K562 (cell line): ENCODE measurements at regions not wholly inside any gene's neighbourhood (a gene's known extent, or its start where the extent isn't known, plus 50 kb on each side); places are given as distances from the start of the nearest gene placed in this dataset.

Experiments used
- ATAC-seq: fragments of 200-7000 bp; cut with Tn5 transposase; 3 replicates; pipeline ENCODE4 v1.9.1; 2020; ENCODE audit warnings: moderate library complexity
- BruUV-seq: library from RNA; stranded (reverse); fragments of 400-500 nt; replicated peaks from 2 replicates; lab custom pipeline; 2021; lab: Mats Ljungman, UMichigan
- CTCF ChIA-PET: fragments of 300-600 bp; formaldehyde crosslinking; extraction: SDS; loops from one replicate; lab custom pipeline; 2021; ENCODE audit warnings: low intra/inter-chr PET ratio; lab: Yijun Ruan, JAX
- POLR2A ChIA-PET: fragments of 300-600, 350-650 bp; sonication (Branson Sonifier 250); formaldehyde crosslinking; extraction: SDS; loops from one replicate; lab custom pipeline; 2021; ENCODE audit warnings: antibody characterized with exemption, inconsistent platforms; lab: Yijun Ruan, JAX
- DNase-seq, 4 experiments: peaks; one replicate each; pipeline versions ENCODE4 v3.0.0 to v3.0.0-alpha.2; 2011 to 2018; ENCODE audit warnings: low spot score in 3 of 4, mixed read lengths in 3 of 4; ENCODE audit errors: extremely low read depth in 1 of 4
- FAIRE-seq: peaks from 2 replicates; lab custom pipeline; 2011; peaks lifted over from hg19 to GRCh38; lab: Jason Lieb, UNC
- H2AFZ ChIP-seq: 2 replicates; pipeline ENCODE4 v1.6.0; 2011; ENCODE audit warnings: low read depth, low read length, control low read depth, inconsistent platforms
- H3K27ac ChIP-seq: fragments of 200-600 bp; 3 replicates; pipeline ENCODE4 v1.8.0; 2011; ENCODE audit warnings: low read depth, mild to moderate bottlenecking, control low read depth, inconsistent platforms, low read length, moderate library complexity, mixed read lengths; ENCODE audit errors: extremely low read depth
- H3K27me3 ChIP-seq, 2 experiments: fragments of 300-600 bp in 1 of 2; 2 replicates in 1 of 2; 3 replicates in 1 of 2; pipeline versions ENCODE4 v1.6.0 to v1.8.0; 2011; ENCODE audit warnings: inconsistent platforms in 2 of 2, low read length in 2 of 2, mild to moderate bottlenecking in 1 of 2, mixed read lengths in 1 of 2, moderate library complexity in 1 of 2; ENCODE audit not compliant: control insufficient read depth in 2 of 2, insufficient read depth in 2 of 2
- H3K36me3 ChIP-seq: fragments of 300-600 bp; 3 replicates; pipeline ENCODE4 v1.8.0; 2011; ENCODE audit warnings: mild to moderate bottlenecking, low read length, inconsistent platforms; ENCODE audit not compliant: control insufficient read depth, insufficient read depth
- H3K4me1 ChIP-seq, 2 experiments: fragments of 200-600 bp in 1 of 2; replicated peaks in 1 of 2; 2 replicates in 1 of 2; 3 replicates in 1 of 2; pipeline versions ENCODE4 v1.5.1 to v1.8.0; 2011; ENCODE audit warnings: inconsistent platforms in 2 of 2, low read length in 2 of 2, mild to moderate bottlenecking in 1 of 2, mixed read lengths in 1 of 2, moderate library complexity in 1 of 2; ENCODE audit not compliant: control insufficient read depth in 2 of 2, insufficient read depth in 2 of 2
- H3K4me2 ChIP-seq: 2 replicates; pipeline ENCODE4 v1.6.1; 2011; ENCODE audit warnings: low read length, control low read depth, inconsistent platforms, mixed read lengths; ENCODE audit not compliant: insufficient read depth
- H3K4me3 ChIP-seq: fragments of 200-600 bp; sonication (generic), shearing (Covaris generic); 2 replicates; pipeline ENCODE4 v1.5.1; 2016; ENCODE audit warnings: control low read depth, inconsistent platforms
- H3K79me2 ChIP-seq: fragments of 200-600 bp; 3 replicates; pipeline ENCODE4 v1.8.0; 2011; ENCODE audit warnings: low read length, inconsistent platforms; ENCODE audit not compliant: control insufficient read depth, insufficient read depth
- H3K9ac ChIP-seq, 2 experiments: 2 replicates each; pipeline versions ENCODE4 v1.6.0 to v1.6.1; 2011; ENCODE audit warnings: low read depth in 2 of 2, low read length in 2 of 2, control low read depth in 1 of 2, inconsistent platforms in 1 of 2, mild to moderate bottlenecking in 1 of 2, mixed read lengths in 1 of 2; ENCODE audit not compliant: insufficient read depth in 1 of 2
- H3K9me1 ChIP-seq: one replicate; pipeline ENCODE4 v1.6.0; 2011; ENCODE audit warnings: inconsistent platforms, mild to moderate bottlenecking, low read length, moderate library complexity; ENCODE audit not compliant: control insufficient read depth, insufficient read depth
- H3K9me3 ChIP-seq: replicated peaks from 2 replicates; pipeline ENCODE4 v1.5.1; 2011; ENCODE audit warnings: low read depth, low read length, inconsistent platforms; ENCODE audit not compliant: control insufficient read depth, insufficient read depth
- H4K20me1 ChIP-seq: replicated peaks from 2 replicates; pipeline ENCODE4 v1.6.1; 2011; ENCODE audit warnings: low read length, inconsistent platforms, mixed read lengths; ENCODE audit not compliant: control insufficient read depth, insufficient read depth
- E2F3 ChIP-seq: fragments of 250-450 bp; sonication (Bioruptor Pico); IDR thresholded peaks from 2 replicates; pipeline ENCODE4 v1.4.0; 2020; ENCODE audit warnings: mild to moderate bottlenecking
- EP400 ChIP-seq: fragments of 450-650 bp; IDR thresholded peaks from 2 replicates; pipeline ENCODE4 v1.6.1; 2017; ENCODE audit warnings: antibody characterized with exemption, mild to moderate bottlenecking, moderate library complexity
- LEF1 ChIP-seq: fragments of 450-650 bp; IDR thresholded peaks from 2 replicates; pipeline ENCODE4 v1.6.1; 2016; ENCODE audit warnings: mild to moderate bottlenecking
- MAFK ChIP-seq: IDR thresholded peaks from 2 replicates; pipeline ENCODE4 v1.6.1; 2011; ENCODE audit warnings: low read length, improper control_type of control experiment
- RBM22 ChIP-seq: fragments of 200-400 bp; formaldehyde crosslinking; IDR thresholded peaks from 2 replicates; pipeline ENCODE4 v1.6.1; 2018; ENCODE audit warnings: low read length, low read depth; ENCODE audit not compliant: poor library complexity, severe bottlenecking
- ZFX ChIP-seq: sonication (generic); formaldehyde crosslinking; IDR thresholded peaks from 2 replicates; pipeline ENCODE4 v1.8.0; 2022; ENCODE audit warnings: mild to moderate bottlenecking, missing genetic modification reagents, moderate library complexity
- WGBS: fragments of 100-300 bp; shearing (Covaris generic); methylation state at CpG from one replicate; pipeline ENCODE4 v1.1.6; 2016; ENCODE audit warnings: low coverage, mixed read lengths; ENCODE audit not compliant: insufficient coverage; ENCODE audit errors: missing lambda C conversion rate; 5-methylcytosine and 5-hydroxymethylcytosine counted together
- in situ Hi-C: fragments of 300-500 bp; cut with MboI; formaldehyde crosslinking; loops from 4 replicates; pipeline ENCODE4 v1.15.0; 2018; ENCODE audit warnings: inconsistent platforms, mixed read lengths
- intact Hi-C: fragments of 100-400 bp; cut with micrococcal nuclease; formaldehyde crosslinking; loops from 2 replicates; pipeline ENCODE4 v1.14.2; 2022
- TF ChIP-seq, protein P1 (sequence below): fragments of 250-450 bp; sonication (Bioruptor Pico); IDR thresholded peaks from 2 replicates; pipeline ENCODE4 v1.4.0; 2020; ENCODE audit warnings: mild to moderate bottlenecking
- TF ChIP-seq, protein P2 (sequence below), 2 experiments: fragments of 150-350 bp in 1 of 2; IDR thresholded peaks; 2 replicates each; pipeline ENCODE4 v1.6.1; 2012 to 2016; ENCODE audit warnings: low read depth in 2 of 2, low read length in 2 of 2, mild to moderate bottlenecking in 1 of 2, moderate library complexity in 1 of 2

DNA sequence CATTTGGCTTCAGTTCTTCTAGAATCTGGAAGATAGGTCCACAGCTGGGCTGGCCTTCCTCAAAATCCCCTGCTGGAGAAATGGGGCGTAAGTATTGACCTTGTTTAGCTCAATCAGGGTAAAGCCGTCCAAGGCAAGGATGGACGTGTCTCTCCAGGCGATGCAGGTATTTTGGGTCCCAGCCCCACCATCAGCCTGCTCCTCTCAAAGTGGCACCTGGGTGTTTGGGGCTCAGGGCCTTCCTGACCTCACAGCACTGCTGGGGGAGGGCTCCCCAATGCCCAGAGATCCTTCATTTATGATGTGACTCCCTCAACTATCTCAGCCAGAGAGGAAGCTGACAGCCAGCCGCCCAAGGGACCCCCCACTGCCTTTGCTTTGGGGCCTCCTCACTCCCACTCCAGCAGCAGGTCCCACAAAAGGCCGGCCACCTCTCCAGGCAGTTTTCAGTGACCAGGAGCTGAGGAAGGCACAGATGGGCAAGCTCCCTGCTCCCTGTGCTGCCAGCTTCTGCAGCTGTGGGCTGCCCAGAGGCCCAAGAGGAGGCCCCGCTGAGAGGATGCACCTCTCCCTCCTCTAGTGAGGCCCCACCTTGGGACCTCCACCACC, 140.0 kb upstream of the TCERG1L start:
- Histone ChIP-seq H3K4me2 (no peak overlapping the region), H3K9me3 (no peaks in the 10 kb centered on the region), H2AFZ (no peak overlapping the region), H3K27ac (no peak overlapping the region), H3K4me1 (peaks cover 0 to 10% of the 10 kb centered on the region in 2 experiments; a peak in 1 of 5 replicates), H4K20me1 (no peaks in the 10 kb centered on the region), H3K79me2 (no peaks in the 10 kb centered on the region), H3K4me3 (no peak overlapping the region), H3K36me3 (no peaks in the 10 kb centered on the region), H3K27me3 (peaks cover 0 to 11% of the 10 kb centered on the region in 2 experiments; a peak in 1 of 5 replicates), H3K9me1 (no peaks in the 10 kb centered on the region), H3K9ac (no peak overlapping the region)
- FAIRE-seq: no peak
- BruUV-seq: no TSS peak
- no peak for ATAC-seq
- 0% methylated on average over 1 of the region's 7 CpGs for WGBS
- no peak for DNase-seq
- intact Hi-C loops (loop anchor here (10.0 kb wide), 1 partner anchor 423 kb away; no protein-coding TSS in a partner anchor), in situ Hi-C loops (no loop called here)
- CTCF ChIA-PET: no interaction called here
- no peak for TF ChIP-seq ZFX (CRISPR knock-in tag)
- TF ChIP-seq RBM22: no peak
- no peak for TF ChIP-seq EP400
- TF ChIP-seq, protein P1, sequence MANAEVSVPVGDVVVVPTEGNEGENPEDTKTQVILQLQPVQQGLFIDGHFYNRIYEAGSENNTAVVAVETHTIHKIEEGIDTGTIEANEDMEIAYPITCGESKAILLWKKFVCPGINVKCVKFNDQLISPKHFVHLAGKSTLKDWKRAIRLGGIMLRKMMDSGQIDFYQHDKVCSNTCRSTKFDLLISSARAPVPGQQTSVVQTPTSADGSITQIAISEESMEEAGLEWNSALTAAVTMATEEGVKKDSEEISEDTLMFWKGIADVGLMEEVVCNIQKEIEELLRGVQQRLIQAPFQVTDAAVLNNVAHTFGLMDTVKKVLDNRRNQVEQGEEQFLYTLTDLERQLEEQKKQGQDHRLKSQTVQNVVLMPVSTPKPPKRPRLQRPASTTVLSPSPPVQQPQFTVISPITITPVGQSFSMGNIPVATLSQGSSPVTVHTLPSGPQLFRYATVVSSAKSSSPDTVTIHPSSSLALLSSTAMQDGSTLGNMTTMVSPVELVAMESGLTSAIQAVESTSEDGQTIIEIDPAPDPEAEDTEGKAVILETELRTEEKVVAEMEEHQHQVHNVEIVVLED: no peak
- no peak for TF ChIP-seq LEF1
- TF ChIP-seq, protein P2, sequence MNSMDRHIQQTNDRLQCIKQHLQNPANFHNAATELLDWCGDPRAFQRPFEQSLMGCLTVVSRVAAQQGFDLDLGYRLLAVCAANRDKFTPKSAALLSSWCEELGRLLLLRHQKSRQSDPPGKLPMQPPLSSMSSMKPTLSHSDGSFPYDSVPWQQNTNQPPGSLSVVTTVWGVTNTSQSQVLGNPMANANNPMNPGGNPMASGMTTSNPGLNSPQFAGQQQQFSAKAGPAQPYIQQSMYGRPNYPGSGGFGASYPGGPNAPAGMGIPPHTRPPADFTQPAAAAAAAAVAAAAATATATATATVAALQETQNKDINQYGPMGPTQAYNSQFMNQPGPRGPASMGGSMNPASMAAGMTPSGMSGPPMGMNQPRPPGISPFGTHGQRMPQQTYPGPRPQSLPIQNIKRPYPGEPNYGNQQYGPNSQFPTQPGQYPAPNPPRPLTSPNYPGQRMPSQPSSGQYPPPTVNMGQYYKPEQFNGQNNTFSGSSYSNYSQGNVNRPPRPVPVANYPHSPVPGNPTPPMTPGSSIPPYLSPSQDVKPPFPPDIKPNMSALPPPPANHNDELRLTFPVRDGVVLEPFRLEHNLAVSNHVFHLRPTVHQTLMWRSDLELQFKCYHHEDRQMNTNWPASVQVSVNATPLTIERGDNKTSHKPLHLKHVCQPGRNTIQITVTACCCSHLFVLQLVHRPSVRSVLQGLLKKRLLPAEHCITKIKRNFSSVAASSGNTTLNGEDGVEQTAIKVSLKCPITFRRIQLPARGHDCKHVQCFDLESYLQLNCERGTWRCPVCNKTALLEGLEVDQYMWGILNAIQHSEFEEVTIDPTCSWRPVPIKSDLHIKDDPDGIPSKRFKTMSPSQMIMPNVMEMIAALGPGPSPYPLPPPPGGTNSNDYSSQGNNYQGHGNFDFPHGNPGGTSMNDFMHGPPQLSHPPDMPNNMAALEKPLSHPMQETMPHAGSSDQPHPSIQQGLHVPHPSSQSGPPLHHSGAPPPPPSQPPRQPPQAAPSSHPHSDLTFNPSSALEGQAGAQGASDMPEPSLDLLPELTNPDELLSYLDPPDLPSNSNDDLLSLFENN (IDR thresholded peaks at IDR 0.05; ENCODE audit: low read depth in 2 of 2, low read length in 2 of 2): no peak
- TF ChIP-seq E2F3 (CRISPR knock-in tag): no peak
- TF ChIP-seq MAFK: no peak
- POLR2A ChIA-PET: interaction anchor here (1.2 kb wide), 1 partner anchor 9 kb away, joined by 3 read pairs; no protein-coding TSS in a partner anchor
